Liver (tissue), 8 donors: ENCODE measurements at regions not wholly inside any gene's neighbourhood (a gene's known extent, or its start where the extent isn't known, plus 50 kb on each side); places are given as distances from the start of the nearest gene placed in this dataset.

ENCODE experiments used
- DNase-seq: peaks from one replicate; pipeline ENCODE4 v3.0.0-alpha.2; 2017; ENCODE audit warnings: low spot score
- H3K27ac ChIP-seq, 2 donors: one replicate each; pipeline ENCODE4 v1.7.0; 2013; ENCODE audit warnings: inconsistent platforms in 2 of 2, low read length in 2 of 2, control low read depth in 1 of 2, low read depth in 1 of 2, mild to moderate bottlenecking in 1 of 2
- H3K27me3 ChIP-seq, 4 donors: one replicate each; pipeline versions ENCODE4 v1.6.1 to v1.7.0; 2013; ENCODE audit warnings: low read length in 3 of 4, inconsistent platforms in 1 of 4, mild to moderate bottlenecking in 1 of 4, moderate library complexity in 1 of 4; ENCODE audit not compliant: control insufficient read depth in 4 of 4, insufficient read depth in 4 of 4
- H3K36me3 ChIP-seq, 4 donors: one replicate each; pipeline versions ENCODE4 v1.6.1 to v1.7.0; 2013; ENCODE audit warnings: low read length in 3 of 4, mild to moderate bottlenecking in 3 of 4, low read depth in 1 of 4, moderate library complexity in 1 of 4; ENCODE audit not compliant: control insufficient read depth in 4 of 4, insufficient read depth in 3 of 4
- H3K4me1 ChIP-seq, 4 donors: one replicate each; pipeline versions ENCODE4 v1.6.1 to v1.7.0; 2013; ENCODE audit warnings: low read length in 3 of 4, mild to moderate bottlenecking in 3 of 4, moderate library complexity in 1 of 4; ENCODE audit not compliant: control insufficient read depth in 4 of 4, insufficient read depth in 4 of 4
- H3K4me3 ChIP-seq, 3 donors: one replicate each; pipeline versions ENCODE4 v1.6.1 to v1.7.0; 2013; ENCODE audit warnings: low read length in 3 of 3, control low read depth in 1 of 3, low read depth in 1 of 3, mild to moderate bottlenecking in 1 of 3
- H3K9ac ChIP-seq, 2 donors: one replicate each; pipeline ENCODE4 v1.7.0; 2013; ENCODE audit warnings: low read length in 2 of 2, mild to moderate bottlenecking in 2 of 2, moderate library complexity in 2 of 2, control low read depth in 1 of 2, low read depth in 1 of 2
- H3K9me3 ChIP-seq, 4 donors: one replicate each; pipeline versions ENCODE4 v1.6.1 to v1.7.0; 2013; ENCODE audit warnings: low read length in 3 of 4; ENCODE audit not compliant: control insufficient read depth in 4 of 4
- ATF3 ChIP-seq: IDR thresholded peaks from 2 replicates; pipeline ENCODE4 v1.6.1; 2016; ENCODE audit warnings: antibody characterized with exemption
- CTCF ChIP-seq: fragments of 150-350 bp; IDR thresholded peaks from 2 replicates; pipeline ENCODE4 v1.5.1; 2017; ENCODE audit warnings: improper control_type of control experiment, low read depth, low read length; ENCODE audit not compliant: missing input control
- EGR1 ChIP-seq, 2 donors: IDR thresholded peaks; 2 replicates each; pipeline ENCODE4 v1.6.1; 2016 to 2018; ENCODE audit warnings: antibody characterized with exemption in 2 of 2, low read depth in 2 of 2
- FOXA1 ChIP-seq: IDR thresholded peaks from 2 replicates; pipeline ENCODE4 v1.6.1; 2016; ENCODE audit warnings: antibody characterized with exemption
- FOXA2 ChIP-seq: IDR thresholded peaks from 2 replicates; pipeline ENCODE4 v1.6.1; 2016; ENCODE audit warnings: antibody characterized with exemption
- GABPA ChIP-seq, 2 donors: IDR thresholded peaks in 1 of 2; conservative IDR thresholded peaks in 1 of 2; 2 replicates each; pipeline ENCODE4 v1.6.1; 2016; ENCODE audit warnings: antibody characterized with exemption in 2 of 2, mild to moderate bottlenecking in 1 of 2, moderate library complexity in 1 of 2
- HNF4A ChIP-seq, 2 donors: conservative IDR thresholded peaks; 2 replicates each; pipeline ENCODE4 v1.6.1; 2016; ENCODE audit warnings: antibody characterized with exemption in 2 of 2, mild to moderate bottlenecking in 2 of 2
- MAX ChIP-seq: IDR thresholded peaks from 2 replicates; pipeline ENCODE4 v1.6.1; 2016; ENCODE audit warnings: antibody characterized with exemption
- NR2F2 ChIP-seq: IDR thresholded peaks from 2 replicates; pipeline ENCODE4 v1.6.1; 2016; ENCODE audit warnings: antibody characterized with exemption
- RAD21 ChIP-seq, 2 donors: IDR thresholded peaks; 2 replicates each; pipeline ENCODE4 v1.6.1; 2016; ENCODE audit warnings: antibody characterized with exemption in 2 of 2, mild to moderate bottlenecking in 2 of 2
- REST ChIP-seq: IDR thresholded peaks from 2 replicates; pipeline ENCODE4 v1.6.1; 2016; ENCODE audit warnings: antibody characterized with exemption, mild to moderate bottlenecking
- RXRA ChIP-seq, 2 donors: IDR thresholded peaks; 2 replicates each; pipeline ENCODE4 v1.6.1; 2017 to 2018; ENCODE audit warnings: antibody characterized with exemption in 2 of 2, mild to moderate bottlenecking in 1 of 2
- SP1 ChIP-seq: IDR thresholded peaks from 2 replicates; pipeline ENCODE4 v1.6.1; 2018; ENCODE audit warnings: antibody characterized with exemption, mild to moderate bottlenecking
- TAF1 ChIP-seq: conservative IDR thresholded peaks from 2 replicates; pipeline ENCODE4 v1.6.1; 2016; ENCODE audit warnings: antibody characterized with exemption, mild to moderate bottlenecking
- YY1 ChIP-seq: IDR thresholded peaks from 2 replicates; pipeline ENCODE4 v1.6.1; 2016; ENCODE audit warnings: antibody characterized with exemption, mild to moderate bottlenecking
- ZBTB33 ChIP-seq: IDR thresholded peaks from 2 replicates; pipeline ENCODE4 v1.6.1; 2016; ENCODE audit warnings: antibody characterized with exemption
- WGBS: extraction: QIAGEN DNeasy Blood & Tissue Kit; methylation state at CpG from one replicate; pipeline ENCODE4 v1.1.7; 2013; 5-methylcytosine and 5-hydroxymethylcytosine counted together
- donor health status: healthy.
- donor health status: healthy.
- donor health status: healthy.
- donor health status: healthy.
- donor health status: healthy.

GRCh38 chr14:98350213-98350612 is 921.8 kb downstream of the BCL11B start:
- no peaks in the 10 kb centered on the region for H3K4me1 ChIP-seq
- DNase-seq: no peak
- no peaks in the 10 kb centered on the region for H3K36me3 ChIP-seq
- H3K27me3 ChIP-seq: peaks cover 0 to 4% (median 0%) of the 10 kb centered on the region in 4 donors
- no peak overlapping the region for H3K4me3 ChIP-seq
- H3K27ac ChIP-seq: no peak overlapping the region
- H3K9ac ChIP-seq: no peak overlapping the region
- no peak for TF ChIP-seq YY1
- TF ChIP-seq EGR1 (IDR thresholded peaks at IDR 0.05; ENCODE audit: low read depth in 2 of 2): no peak
- TF ChIP-seq TAF1: no peak
- TF ChIP-seq HNF4A (conservative IDR thresholded peaks at IDR 0.05): no peak
- no peak for TF ChIP-seq RAD21 (IDR thresholded peaks at IDR 0.05)
- no peak for TF ChIP-seq ZBTB33
- no peaks in the 10 kb centered on the region for H3K9me3 ChIP-seq
- 80% methylated on average over 2 of the region's 2 CpGs for WGBS

- Histone ChIP-seq H3K27me3 (no peaks in the 10 kb centered on the region), H3K9ac (no peak overlapping the region), H3K4me3 (no peak overlapping the region), H3K27ac (no peak overlapping the region), H3K4me1 (no peaks in the 10 kb centered on the region), H3K9me3 (peaks cover 0 to 3% (median 0%) of the 10 kb centered on the region in 4 donors), H3K36me3 (no peaks in the 10 kb centered on the region)
- TF ChIP-seq RXRA (IDR thresholded peaks at IDR 0.05) (no peak), SP1 (no peak), GABPA (IDR thresholded peaks at IDR 0.05 in 1 of 2, conservative IDR thresholded peaks at IDR 0.05 in 1 of 2) (no peak), EGR1 (IDR thresholded peaks at IDR 0.05; ENCODE audit: low read depth in 2 of 2) (no peak), ZBTB33 (no peak), MAX (no peak), FOXA1 (no peak), RAD21 (IDR thresholded peaks at IDR 0.05) (no peak), YY1 (no peak)
- no peak for DNase-seq
- WGBS: 68% methylated on average over 1 of the region's 1 CpG
Measured at GRCh38 chr14:98364961-98365360, 907.0 kb downstream of the BCL11B start.

- Histone ChIP-seq H3K4me3 (no peak overlapping the region), H3K36me3 (no peaks in the 10 kb centered on the region), H3K4me1 (no peaks in the 10 kb centered on the region), H3K9ac (no peak overlapping the region), H3K9me3 (no peaks in the 10 kb centered on the region), H3K27ac (no peak overlapping the region), H3K27me3 (no peaks in the 10 kb centered on the region)
- 73% methylated on average over 6 of the region's 6 CpGs for WGBS
- DNase-seq: no peak
- TF ChIP-seq RAD21 (IDR thresholded peaks at IDR 0.05): no peak
- TF ChIP-seq NR2F2: no peak
- no peak for TF ChIP-seq RXRA (IDR thresholded peaks at IDR 0.05)
- TF ChIP-seq HNF4A (conservative IDR thresholded peaks at IDR 0.05): no peak
- no peak for TF ChIP-seq ATF3
- TF ChIP-seq FOXA2: no peak
- no peak for TF ChIP-seq TAF1
- TF ChIP-seq SP1: no peak
- TF ChIP-seq MAX: no peak
- no peak for TF ChIP-seq REST
- TF ChIP-seq CTCF: no peak
Measured at GRCh38 chr14:98366429-98366828, 905.6 kb downstream of the BCL11B start.
